A549 (cell line): ENCODE measurements at regions not wholly inside any gene's neighbourhood (a gene's known extent, or its start where the extent isn't known, plus 50 kb on each side); places are given as distances from the start of the nearest gene placed in this dataset.

Source experiments
- ATAC-seq, 2 experiments: fragments of 200-7000 bp in 1 of 2; fragments of >200 bp in 1 of 2; cut with Nextera tagmentation in 1 of 2; cut with Tn5 transposase in 1 of 2; 3 replicates each; pipeline versions ENCODE4 v1.8.0 to v1.9.1; 2018 to 2020; ENCODE audit warnings: mild to moderate bottlenecking in 1 of 2, moderate library complexity in 1 of 2
- CTCF ChIA-PET: fragments of 300-600 bp; sonication (Branson Sonifier 250); formaldehyde crosslinking; extraction: SDS; loops from one replicate; lab custom pipeline; 2021; ENCODE audit warnings: antibody characterized with exemption, inconsistent platforms; lab: Yijun Ruan, JAX
- POLR2A ChIA-PET: fragments of 350-600 bp; formaldehyde crosslinking; extraction: SDS; loops from one replicate; lab custom pipeline; 2021; ENCODE audit warnings: antibody characterized with exemption, inconsistent platforms; lab: Yijun Ruan, JAX
- DNase-seq, 2 experiments: peaks; one replicate each; pipeline versions ENCODE4 v3.0.0 to v3.0.0-alpha.2; 2011 to 2016; ENCODE audit warnings: low read depth in 1 of 2, low spot score in 1 of 2
- FAIRE-seq: peaks from 2 replicates; lab custom pipeline; 2011; peaks lifted over from hg19 to GRCh38; lab: Jason Lieb, UNC
- H3K27ac ChIP-seq, 2 experiments: fragments of >200 bp; sonication (Bioruptor Twin); formaldehyde crosslinking; 3 replicates each; pipeline ENCODE4 v1.5.1; 2016 to 2017
- H3K4me1 ChIP-seq: fragments of >200 bp; sonication (Bioruptor Twin); formaldehyde crosslinking; 3 replicates; pipeline ENCODE4 v1.6.1; 2016
- H3K4me2 ChIP-seq: fragments of >200 bp; sonication (Bioruptor Twin); formaldehyde crosslinking; 3 replicates; pipeline ENCODE4 v1.6.1; 2016
- H3K4me3 ChIP-seq: fragments of >200 bp; sonication (Bioruptor Twin); formaldehyde crosslinking; 3 replicates; pipeline ENCODE4 v1.5.1; 2016
- H3K9me3 ChIP-seq: fragments of >200 bp; sonication (Bioruptor Twin); formaldehyde crosslinking; 3 replicates; pipeline ENCODE4 v1.6.1; 2016
- BHLHE40 ChIP-seq: IDR thresholded peaks from 2 replicates; pipeline ENCODE4 v1.6.1; 2012; ENCODE audit warnings: low read depth, low read length, inconsistent platforms
- CBX2 ChIP-seq: fragments of 200-600 bp; sonication (generic); IDR thresholded peaks from 2 replicates; pipeline ENCODE4 v1.6.1; 2016; ENCODE audit warnings: low read depth, mild to moderate bottlenecking, borderline replicate concordance
- CBX8 ChIP-seq: fragments of 200-600 bp; sonication (generic); IDR thresholded peaks from 2 replicates; pipeline ENCODE4 v1.6.1; 2016
- CHD2 ChIP-seq: fragments of 150-350 bp; IDR thresholded peaks from 2 replicates; pipeline ENCODE4 v1.6.1; 2014; ENCODE audit warnings: low read length; ENCODE audit not compliant: partially characterized antibody
- EHF ChIP-seq: fragments of 250-450 bp; sonication (Bioruptor Pico); IDR thresholded peaks from 2 replicates; pipeline ENCODE4 v1.5.0; 2020; ENCODE audit warnings: mild to moderate bottlenecking
- EP300 ChIP-seq, 2 experiments: fragments of >200 bp; sonication (Bioruptor Twin); formaldehyde crosslinking; IDR thresholded peaks; 2 replicates in 1 of 2; 3 replicates in 1 of 2; pipeline ENCODE4 v1.6.1; 2016 to 2017
- ESRRA ChIP-seq: fragments of 150-350 bp; IDR thresholded peaks from 2 replicates; pipeline ENCODE4 v1.6.1; 2014; ENCODE audit warnings: mild to moderate bottlenecking, low read length, borderline replicate concordance
- FOXS1 ChIP-seq: fragments of 250-450 bp; sonication (Bioruptor Pico); IDR thresholded peaks from 2 replicates; pipeline ENCODE4 v1.5.0; 2020; ENCODE audit warnings: mild to moderate bottlenecking, moderate library complexity
- HOXA7 ChIP-seq: fragments of 250-450 bp; sonication (Bioruptor Pico); IDR thresholded peaks from 2 replicates; pipeline ENCODE4 v1.5.0; 2020; ENCODE audit warnings: mild to moderate bottlenecking, moderate library complexity
- JUN ChIP-seq, 2 experiments: fragments of >200 bp; sonication (Bioruptor Twin); formaldehyde crosslinking; IDR thresholded peaks; 2 replicates in 1 of 2; 3 replicates in 1 of 2; pipeline ENCODE4 v1.6.1; 2016 to 2017
- JUNB ChIP-seq: fragments of >200 bp; sonication (Bioruptor Twin); formaldehyde crosslinking; IDR thresholded peaks from 2 replicates; pipeline ENCODE4 v1.6.1; 2016
- KDM1A ChIP-seq: fragments of 200-600 bp; sonication (generic); IDR thresholded peaks from 2 replicates; pipeline ENCODE4 v1.6.1; 2016; ENCODE audit warnings: low read depth, mild to moderate bottlenecking
- MYC ChIP-seq: IDR thresholded peaks from 2 replicates; pipeline ENCODE4 v1.6.1; 2012; ENCODE audit warnings: mild to moderate bottlenecking, inconsistent platforms, low read length, improper control_type of control experiment, borderline replicate concordance
- NFE2L2 ChIP-seq: fragments of 150-350 bp; conservative IDR thresholded peaks from 2 replicates; pipeline ENCODE4 v1.6.1; 2014; ENCODE audit warnings: low read length
- NR3C1 ChIP-seq: fragments of >200 bp; sonication (Bioruptor Twin); formaldehyde crosslinking; IDR thresholded peaks from 3 replicates; pipeline ENCODE4 v1.6.1; 2017
- PHF8 ChIP-seq: fragments of 200-600 bp; sonication (generic); IDR thresholded peaks from 2 replicates; pipeline ENCODE4 v1.6.1; 2016; ENCODE audit warnings: low read depth, mild to moderate bottlenecking, antibody characterized with exemption, moderate library complexity, borderline replicate concordance
- RAD21 ChIP-seq, 2 experiments: fragments of >200 bp in 1 of 2; sonication (Bioruptor Twin) in 1 of 2; formaldehyde crosslinking in 1 of 2; IDR thresholded peaks in 1 of 2; conservative IDR thresholded peaks in 1 of 2; 2 replicates in 1 of 2; 3 replicates in 1 of 2; pipeline ENCODE4 v1.6.1; 2012 to 2018; ENCODE audit warnings: inconsistent platforms in 1 of 2
- ZC3H11A ChIP-seq: fragments of 450-650 bp; IDR thresholded peaks from 2 replicates; pipeline ENCODE4 v1.6.1; 2014; ENCODE audit warnings: antibody characterized with exemption, mild to moderate bottlenecking
- ZNF302 ChIP-seq: fragments of 250-450 bp; sonication (Bioruptor Pico); IDR thresholded peaks from 2 replicates; pipeline ENCODE4 v1.9.0; 2021; ENCODE audit warnings: inconsistent platforms, mild to moderate bottlenecking, moderate library complexity
- ZSCAN20 ChIP-seq: fragments of 250-450 bp; sonication (Bioruptor Pico); IDR thresholded peaks from 2 replicates; pipeline ENCODE4 v1.8.0; 2022; ENCODE audit warnings: mild to moderate bottlenecking, moderate library complexity
- WGBS: methylation state at CpG from one replicate; pipeline ENCODE4 v1.1.6; 2017; ENCODE audit errors: missing lambda C conversion rate; 5-methylcytosine and 5-hydroxymethylcytosine counted together
- TF ChIP-seq, protein P1 (sequence below): IDR thresholded peaks from 2 replicates; pipeline ENCODE4 v1.6.1; 2012
- TF ChIP-seq, protein P2 (sequence below): fragments of >200 bp; sonication (Bioruptor Twin); formaldehyde crosslinking; IDR thresholded peaks from 2 replicates; pipeline ENCODE4 v1.6.1; 2016
- TF ChIP-seq, protein P3 (sequence below): IDR thresholded peaks from 2 replicates; pipeline ENCODE4 v1.6.1; 2012; ENCODE audit warnings: low read depth, borderline replicate concordance
- TF ChIP-seq, protein P4 (sequence below): IDR thresholded peaks from 2 replicates; pipeline ENCODE4 v1.6.1; 2012

DNA sequence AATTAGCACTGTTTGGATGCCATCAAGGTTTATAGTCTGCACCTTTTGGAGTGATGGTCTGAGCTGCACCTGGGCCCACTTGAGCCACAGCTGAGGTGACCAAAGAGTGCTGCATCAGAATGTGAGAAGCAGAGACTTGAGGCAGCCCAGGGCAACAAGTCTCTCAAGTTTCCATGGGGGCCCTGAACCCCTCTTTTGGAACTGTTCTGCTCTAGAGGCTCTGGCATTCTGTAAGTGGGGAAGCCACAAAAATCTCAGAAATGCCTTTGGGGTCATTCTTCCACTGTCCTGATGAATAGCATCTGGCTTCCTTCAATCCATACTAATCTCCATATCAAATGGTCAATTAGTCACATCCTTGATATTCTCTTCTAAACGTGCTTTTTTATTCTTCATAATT, 298.4 kb upstream of the MAOA start (continued):
- no peak for TF ChIP-seq EHF (CRISPR knock-in tag)
- no peak for TF ChIP-seq RAD21 (conservative IDR thresholded peaks at IDR 0.05 in 1 of 2, IDR thresholded peaks at IDR 0.05 in 1 of 2)
- no peak for TF ChIP-seq MYC
- TF ChIP-seq ZC3H11A = no peak
- TF ChIP-seq KDM1A = no peak
- TF ChIP-seq, protein P1, sequence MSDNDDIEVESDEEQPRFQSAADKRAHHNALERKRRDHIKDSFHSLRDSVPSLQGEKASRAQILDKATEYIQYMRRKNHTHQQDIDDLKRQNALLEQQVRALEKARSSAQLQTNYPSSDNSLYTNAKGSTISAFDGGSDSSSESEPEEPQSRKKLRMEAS = no peak

DNA sequence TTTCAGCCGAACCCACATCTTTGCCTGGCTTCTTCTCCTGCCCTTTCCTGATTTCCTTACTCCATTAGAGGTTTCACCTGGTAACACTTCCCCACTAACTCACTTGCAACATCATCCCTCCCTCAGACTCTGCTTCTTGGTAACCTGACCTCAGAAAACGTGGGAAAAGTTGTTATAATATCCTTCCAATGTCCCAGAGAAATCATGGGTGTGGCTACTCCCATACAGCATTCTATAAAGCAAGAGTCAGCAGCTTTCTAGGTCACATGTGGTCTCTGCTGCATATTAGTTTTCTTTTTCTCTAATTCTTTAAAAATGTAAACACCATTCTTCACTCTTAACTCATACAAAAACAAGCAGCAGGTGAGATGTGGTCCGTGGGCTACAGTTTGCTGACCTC, 283.1 kb upstream of the MAOA start:
- 2% methylated on average over 3 of the region's 3 CpGs for WGBS
- CTCF ChIA-PET = no interaction called here
- Histone ChIP-seq H3K4me1 (no peaks in the 10 kb centered on the region), H3K27ac (no peak overlapping the region), H3K4me2 (no peak overlapping the region)
- TF ChIP-seq PHF8 = no peak
- TF ChIP-seq, all 56 proteins: peak for 0
- DNase-seq = no peak
- ATAC-seq = no peak
- no peak for FAIRE-seq
- POLR2A ChIA-PET = no interaction called here
- H3K4me3 ChIP-seq = no peak overlapping the region
- H3K9me3 ChIP-seq = no peaks in the 10 kb centered on the region

DNA sequence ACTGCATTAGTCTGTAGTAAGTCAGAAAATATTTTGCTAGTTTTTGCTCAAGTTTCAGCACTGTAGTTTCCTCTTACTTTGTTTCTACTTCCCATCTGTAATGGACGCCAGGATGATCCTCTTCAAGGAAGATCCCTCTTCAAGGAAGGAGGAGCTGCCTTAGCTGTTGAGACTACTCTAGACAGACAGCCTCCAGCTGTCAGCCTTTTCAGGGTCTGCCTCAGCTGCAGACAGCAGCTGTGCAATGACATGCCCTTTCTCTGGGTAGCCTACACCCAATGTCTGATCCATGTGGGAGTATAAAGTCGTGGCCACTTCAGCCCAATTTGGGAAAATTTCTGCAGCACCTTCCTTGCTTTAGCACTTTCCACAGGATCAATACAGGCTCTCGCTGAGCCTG, 281.0 kb upstream of the MAOA start:
- WGBS = 3% methylated on average over 3 of the region's 3 CpGs
- H3K9me3 ChIP-seq = no peaks in the 10 kb centered on the region
- H3K4me3 ChIP-seq = no peak overlapping the region
- H3K27ac ChIP-seq = no peak overlapping the region
- FAIRE-seq (no peak), ATAC-seq (no peak), DNase-seq (no peak)
- no peak for TF ChIP-seq FOXS1 (CRISPR knock-in tag)
- ChIA-PET POLR2A (no interaction called here), CTCF (no interaction called here)
- H3K4me1 ChIP-seq = no peaks in the 10 kb centered on the region
- no peak overlapping the region for H3K4me2 ChIP-seq

DNA sequence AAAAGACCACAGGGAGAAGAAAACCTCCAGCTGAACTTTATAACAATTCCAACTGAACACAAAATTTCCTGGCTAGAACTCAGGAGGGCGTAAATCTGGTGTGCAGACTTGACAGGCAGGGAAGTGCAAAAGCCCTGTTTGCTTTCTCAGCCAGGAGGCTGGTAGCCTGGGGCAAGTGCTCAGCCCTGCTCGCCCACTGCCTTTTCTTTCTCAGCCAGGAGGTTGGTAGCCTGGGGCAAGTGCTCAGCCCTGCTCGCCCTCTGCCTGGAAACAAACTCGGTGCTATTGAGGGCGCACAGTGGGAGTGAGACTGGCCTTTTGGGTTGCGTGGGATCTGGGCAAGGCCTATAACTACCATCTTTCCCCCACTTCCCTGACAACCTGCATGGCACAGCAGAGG, 275.4 kb upstream of the MAOA start:
- Histone ChIP-seq H3K9me3 (no peaks in the 10 kb centered on the region), H3K4me3 (no peak overlapping the region), H3K4me2 (no peak overlapping the region), H3K4me1 (no peaks in the 10 kb centered on the region), H3K27ac (no peak overlapping the region)
- TF ChIP-seq ZC3H11A (no peak), CHD2 (no peak), ZSCAN20 (CRISPR knock-in tag) (no peak), CBX8 (no peak), NR3C1 (no peak)
- TF ChIP-seq, protein P1 = no peak
- TF ChIP-seq, protein P2, sequence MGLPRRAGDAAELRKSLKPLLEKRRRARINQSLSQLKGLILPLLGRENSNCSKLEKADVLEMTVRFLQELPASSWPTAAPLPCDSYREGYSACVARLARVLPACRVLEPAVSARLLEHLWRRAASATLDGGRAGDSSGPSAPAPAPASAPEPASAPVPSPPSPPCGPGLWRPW = no peak
- CTCF ChIA-PET = no interaction called here
- FAIRE-seq = no peak
- 3% methylated on average over 6 of the region's 6 CpGs for WGBS
- DNase-seq = no peak
- ATAC-seq = no peak
- POLR2A ChIA-PET = no interaction called here

DNA sequence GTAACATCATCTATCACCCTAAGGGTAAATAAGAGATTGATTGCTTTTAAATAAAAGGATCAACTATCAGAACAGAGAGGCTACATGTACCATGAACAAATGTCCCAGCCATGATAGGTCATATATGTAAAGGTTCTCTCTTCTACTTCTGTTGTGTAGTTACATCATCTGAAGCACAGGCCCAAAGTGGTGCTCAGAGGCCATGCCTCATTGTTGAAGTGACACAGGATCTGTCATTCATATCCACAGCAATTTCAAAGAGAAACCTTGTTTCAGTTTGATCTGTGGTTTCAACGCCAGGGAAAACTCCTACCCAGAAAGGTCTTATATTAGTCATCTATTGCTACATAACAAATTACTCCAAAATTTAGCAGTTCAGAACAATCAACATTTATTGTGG, 269.2 kb upstream of the MAOA start:
- no peak overlapping the region for H3K27ac ChIP-seq
- 0% methylated on average over 1 of the region's 1 CpG for whole genome bisulfite sequencing
- TF ChIP-seq JUN (IDR thresholded peaks at IDR 0.05) = no peak
- TF ChIP-seq ZNF302 (CRISPR knock-in tag) = no peak
- TF ChIP-seq, all 56 proteins: peak for 0
- ChIA-PET POLR2A (no interaction called here), CTCF (no interaction called here)
- FAIRE-seq = no peak
- Histone ChIP-seq H3K9me3 (no peaks in the 10 kb centered on the region), H3K4me2 (no peak overlapping the region), H3K4me1 (no peaks in the 10 kb centered on the region), H3K4me3 (no peak overlapping the region)
- ATAC-seq = no peak
- DNase-seq = no peak

DNA sequence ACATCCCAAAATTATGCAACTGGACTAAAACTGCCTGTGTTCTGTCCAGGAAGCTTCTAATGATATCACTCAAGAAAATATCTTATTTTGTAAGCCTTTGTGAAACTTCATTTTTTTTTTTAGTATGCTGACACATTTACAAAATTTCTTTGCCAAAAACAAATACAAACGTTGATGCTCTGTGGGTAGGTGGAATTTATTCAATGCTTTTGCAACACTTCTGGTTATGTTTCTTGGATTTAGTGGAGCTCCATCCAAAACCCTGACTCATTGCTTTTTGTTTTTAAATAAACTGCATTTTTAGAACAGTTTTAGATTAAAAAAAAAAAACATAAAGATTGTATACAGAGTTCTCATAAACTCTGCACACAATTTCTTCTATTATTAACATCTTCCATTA, 250.9 kb upstream of the MAOA start:
- WGBS = 0% methylated on average over 1 of the region's 1 CpG
- POLR2A ChIA-PET = no interaction called here
- CTCF ChIA-PET = no interaction called here
- TF ChIP-seq BHLHE40 (no peak), JUNB (no peak), NFE2L2 (no peak), HOXA7 (no peak), EP300 (IDR thresholded peaks at IDR 0.05) (no peak), EHF (CRISPR knock-in tag) (no peak), ZC3H11A (no peak), CBX2 (no peak), ESRRA (no peak)
- TF ChIP-seq, protein P3, sequence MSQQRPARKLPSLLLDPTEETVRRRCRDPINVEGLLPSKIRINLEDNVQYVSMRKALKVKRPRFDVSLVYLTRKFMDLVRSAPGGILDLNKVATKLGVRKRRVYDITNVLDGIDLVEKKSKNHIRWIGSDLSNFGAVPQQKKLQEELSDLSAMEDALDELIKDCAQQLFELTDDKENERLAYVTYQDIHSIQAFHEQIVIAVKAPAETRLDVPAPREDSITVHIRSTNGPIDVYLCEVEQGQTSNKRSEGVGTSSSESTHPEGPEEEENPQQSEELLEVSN = no peak
- TF ChIP-seq, protein P4, sequence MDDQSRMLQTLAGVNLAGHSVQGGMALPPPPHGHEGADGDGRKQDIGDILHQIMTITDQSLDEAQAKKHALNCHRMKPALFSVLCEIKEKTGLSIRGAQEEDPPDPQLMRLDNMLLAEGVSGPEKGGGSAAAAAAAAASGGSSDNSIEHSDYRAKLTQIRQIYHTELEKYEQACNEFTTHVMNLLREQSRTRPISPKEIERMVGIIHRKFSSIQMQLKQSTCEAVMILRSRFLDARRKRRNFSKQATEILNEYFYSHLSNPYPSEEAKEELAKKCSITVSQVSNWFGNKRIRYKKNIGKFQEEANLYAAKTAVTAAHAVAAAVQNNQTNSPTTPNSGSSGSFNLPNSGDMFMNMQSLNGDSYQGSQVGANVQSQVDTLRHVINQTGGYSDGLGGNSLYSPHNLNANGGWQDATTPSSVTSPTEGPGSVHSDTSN = no peak
- no peaks in the 10 kb centered on the region for H3K4me1 ChIP-seq
- ATAC-seq = no peak
- FAIRE-seq = no peak
- no peaks in the 10 kb centered on the region for H3K9me3 ChIP-seq
- no peak overlapping the region for H3K27ac ChIP-seq
- H3K4me3 ChIP-seq = no peak overlapping the region
- DNase-seq = no peak
- H3K4me2 ChIP-seq = no peak overlapping the region
